ENCODE measurements at regions not wholly inside any gene's neighbourhood (a gene's known extent, or its start where the extent isn't known, plus 50 kb on each side); places are given as distances from the start of the nearest gene placed in this dataset.

GRCh38 chr18:29250259-29250658 is 1073.3 kb upstream of the CDH2 start:
- Histone ChIP-seq H3F3A (ENCODE audit: low read depth) (no peaks in the 10 kb centered on the region), H3K9me2 (replicated peaks; ENCODE audit: low read depth, low read length) (no peaks in the 10 kb centered on the region), H3K4me3 (ENCODE audit: low read length, poor library complexity, severe bottlenecking) (no peak overlapping the region), H4K20me1 (ENCODE audit: insufficient read depth, low read length, poor library complexity, severe bottlenecking) (no peaks in the 10 kb centered on the region), H3K79me2 (ENCODE audit: insufficient read depth, low read length) (no peaks in the 10 kb centered on the region), H3K4me1 (ENCODE audit: insufficient read depth, low read length, poor library complexity, severe bottlenecking) (no peaks in the 10 kb centered on the region), H3K9me3 (ENCODE audit: insufficient read depth, low read depth, low read length) (no peaks in the 10 kb centered on the region), H3K4me2 (ENCODE audit: low read depth, low read length, poor library complexity, severe bottlenecking) (no peak overlapping the region), H3K9ac (ENCODE audit: low read depth, low read length, poor library complexity, severe bottlenecking) (no peak overlapping the region), H3K27me3 (ENCODE audit: insufficient read depth, low read length, poor library complexity, severe bottlenecking) (no peaks in the 10 kb centered on the region), H2AFZ (ENCODE audit: low read length) (no peak overlapping the region), H3K36me3 (ENCODE audit: insufficient read depth, low read length) (no peaks in the 10 kb centered on the region)
- TF ChIP-seq EZH2phosphoT487 (IDR thresholded peaks at IDR 0.05; ENCODE audit: borderline replicate concordance): no peak
- no peak for TF ChIP-seq CTCF (conservative IDR thresholded peaks at IDR 0.05; ENCODE audit: low read length)

GRCh38 chr18:29248805-29249204 is 1071.9 kb upstream of the CDH2 start:
- no peak overlapping the region for H3K9ac ChIP-seq (ENCODE audit: low read depth, low read length, poor library complexity, severe bottlenecking)
- H3F3A ChIP-seq (ENCODE audit: low read depth): no peaks in the 10 kb centered on the region
- H3K4me1 ChIP-seq (ENCODE audit: insufficient read depth, low read length, poor library complexity, severe bottlenecking): no peaks in the 10 kb centered on the region
- H3K4me3 ChIP-seq (ENCODE audit: low read length, poor library complexity, severe bottlenecking): no peak overlapping the region
- TF ChIP-seq EZH2phosphoT487 (IDR thresholded peaks at IDR 0.05; ENCODE audit: borderline replicate concordance): no peak
- no peak for TF ChIP-seq CTCF (conservative IDR thresholded peaks at IDR 0.05; ENCODE audit: low read length)
- no peaks in the 10 kb centered on the region for H3K27me3 ChIP-seq (ENCODE audit: insufficient read depth, low read length, poor library complexity, severe bottlenecking)
- no peak overlapping the region for H2AFZ ChIP-seq (ENCODE audit: low read length)
- no peaks in the 10 kb centered on the region for H3K36me3 ChIP-seq (ENCODE audit: insufficient read depth, low read length)
- H3K9me2 ChIP-seq (replicated peaks; ENCODE audit: low read depth, low read length): no peaks in the 10 kb centered on the region
- H4K20me1 ChIP-seq (ENCODE audit: insufficient read depth, low read length, poor library complexity, severe bottlenecking): no peaks in the 10 kb centered on the region
- no peaks in the 10 kb centered on the region for H3K9me3 ChIP-seq (ENCODE audit: insufficient read depth, low read depth, low read length)
- H3K79me2 ChIP-seq (ENCODE audit: insufficient read depth, low read length): no peaks in the 10 kb centered on the region
- H3K4me2 ChIP-seq (ENCODE audit: low read depth, low read length, poor library complexity, severe bottlenecking): no peak overlapping the region

- Histone ChIP-seq H4K20me1 (ENCODE audit: insufficient read depth, low read length, poor library complexity, severe bottlenecking) (no peaks in the 10 kb centered on the region), H3K79me2 (ENCODE audit: insufficient read depth, low read length) (no peaks in the 10 kb centered on the region), H3K9me3 (ENCODE audit: insufficient read depth, low read depth, low read length) (no peaks in the 10 kb centered on the region), H3K4me3 (ENCODE audit: low read length, poor library complexity, severe bottlenecking) (no peak overlapping the region), H3K4me1 (ENCODE audit: insufficient read depth, low read length, poor library complexity, severe bottlenecking) (no peaks in the 10 kb centered on the region), H3K4me2 (ENCODE audit: low read depth, low read length, poor library complexity, severe bottlenecking) (no peak overlapping the region), H3K36me3 (ENCODE audit: insufficient read depth, low read length) (no peaks in the 10 kb centered on the region), H3F3A (ENCODE audit: low read depth) (no peaks in the 10 kb centered on the region), H3K27me3 (ENCODE audit: insufficient read depth, low read length, poor library complexity, severe bottlenecking) (no peaks in the 10 kb centered on the region), H2AFZ (ENCODE audit: low read length) (no peak overlapping the region), H3K9me2 (replicated peaks; ENCODE audit: low read depth, low read length) (no peaks in the 10 kb centered on the region), H3K9ac (ENCODE audit: low read depth, low read length, poor library complexity, severe bottlenecking) (no peak overlapping the region)
- no peak for TF ChIP-seq EZH2phosphoT487 (IDR thresholded peaks at IDR 0.05; ENCODE audit: borderline replicate concordance)
- TF ChIP-seq CTCF (conservative IDR thresholded peaks at IDR 0.05; ENCODE audit: low read length): no peak
Measured at GRCh38 chr18:29241199-29241598, 1064.3 kb upstream of the CDH2 start.
